Mesenchymal stem cell (in vitro differentiated cells and primary cell): ENCODE measurements at regions not wholly inside any gene's neighbourhood (a gene's known extent, or its start where the extent isn't known, plus 50 kb on each side); places are given as distances from the start of the nearest gene placed in this dataset.
A peak's percentile ranks its signal among the peaks of the same experiment; 100 is the strongest.

Experiments
- DNase-seq: peaks from one replicate; pipeline ENCODE4 v3.0.0-alpha.2; 2013
- H2AFZ ChIP-seq: one replicate; pipeline ENCODE4 v1.6.1; 2013; ENCODE audit warnings: low read depth, mild to moderate bottlenecking, control low read depth, inconsistent platforms, low read length, moderate library complexity
- H2AK5ac ChIP-seq: 2 replicates; pipeline ENCODE4 v1.6.1; 2013; ENCODE audit warnings: low read length, moderate library complexity, mild to moderate bottlenecking, inconsistent platforms; ENCODE audit not compliant: severe bottlenecking
- H2BK120ac ChIP-seq: one replicate; pipeline ENCODE4 v1.6.1; 2013; ENCODE audit warnings: low read depth, mild to moderate bottlenecking, inconsistent platforms, low read length, moderate library complexity
- H2BK12ac ChIP-seq, 2 experiments: one replicate each; pipeline ENCODE4 v1.6.1; 2013; ENCODE audit warnings: inconsistent platforms in 2 of 2, low read length in 2 of 2, mild to moderate bottlenecking in 2 of 2, moderate library complexity in 2 of 2, control low read depth in 1 of 2
- H2BK15ac ChIP-seq: one replicate; pipeline ENCODE4 v1.6.1; 2013; ENCODE audit warnings: mild to moderate bottlenecking, low read depth, inconsistent platforms; ENCODE audit not compliant: poor library complexity, severe bottlenecking
- H2BK5ac ChIP-seq: 2 replicates; pipeline ENCODE4 v1.6.1; 2013; ENCODE audit warnings: low read depth, mild to moderate bottlenecking, low read length, control low read depth, inconsistent platforms; ENCODE audit not compliant: poor library complexity, severe bottlenecking
- H3K14ac ChIP-seq, 2 experiments: one replicate each; pipeline ENCODE4 v1.6.1; 2013; ENCODE audit warnings: inconsistent platforms in 2 of 2, low read length in 2 of 2, control low read depth in 1 of 2, mild to moderate bottlenecking in 1 of 2, moderate library complexity in 1 of 2
- H3K18ac ChIP-seq, 2 experiments: one replicate each; pipeline ENCODE4 v1.6.1; 2013; ENCODE audit warnings: inconsistent platforms in 2 of 2, low read length in 2 of 2, control low read depth in 1 of 2, low read depth in 1 of 2, mild to moderate bottlenecking in 1 of 2
- H3K23ac ChIP-seq, 2 experiments: one replicate each; pipeline ENCODE4 v1.6.1; 2013; ENCODE audit warnings: inconsistent platforms in 2 of 2, low read length in 2 of 2, mild to moderate bottlenecking in 2 of 2, moderate library complexity in 2 of 2, control low read depth in 1 of 2
- H3K27ac ChIP-seq: 2 replicates; pipeline ENCODE4 v1.5.1; 2013; ENCODE audit warnings: mild to moderate bottlenecking, moderate library complexity, low read length, control low read depth, inconsistent platforms; ENCODE audit not compliant: poor library complexity, severe bottlenecking
- H3K27me3 ChIP-seq, 2 experiments: 2 replicates each; pipeline versions ENCODE4 v1.6.1 to v1.7.0; 2013; ENCODE audit warnings: low read length in 2 of 2, mild to moderate bottlenecking in 2 of 2, moderate library complexity in 2 of 2, control low read depth in 1 of 2, inconsistent platforms in 1 of 2; ENCODE audit not compliant: control insufficient read depth in 1 of 2, insufficient read depth in 1 of 2
- H3K36me3 ChIP-seq, 2 experiments: 2 replicates each; pipeline versions ENCODE4 v1.6.1 to v1.7.0; 2013; ENCODE audit warnings: low read length in 2 of 2, control low read depth in 1 of 2, inconsistent platforms in 1 of 2, low read depth in 1 of 2, mild to moderate bottlenecking in 1 of 2; ENCODE audit not compliant: insufficient read depth in 2 of 2, control insufficient read depth in 1 of 2
- H3K4ac ChIP-seq, 2 experiments: one replicate each; pipeline ENCODE4 v1.6.1; 2013; ENCODE audit warnings: inconsistent platforms in 2 of 2, low read length in 2 of 2, mild to moderate bottlenecking in 2 of 2, moderate library complexity in 2 of 2, control low read depth in 1 of 2, low read depth in 1 of 2
- H3K4me1 ChIP-seq: 2 replicates; pipeline ENCODE4 v1.6.1; 2013; ENCODE audit warnings: low read depth, low read length, control low read depth; ENCODE audit not compliant: control insufficient read depth, insufficient read depth
- H3K4me2 ChIP-seq: 2 replicates; pipeline ENCODE4 v1.6.1; 2013; ENCODE audit warnings: low read length, mild to moderate bottlenecking, inconsistent platforms; ENCODE audit not compliant: poor library complexity, severe bottlenecking
- H3K4me3 ChIP-seq, 2 experiments: 2 replicates each; pipeline versions ENCODE4 v1.5.1 to v1.7.0; 2013; ENCODE audit warnings: low read length in 2 of 2, mild to moderate bottlenecking in 2 of 2, control low read depth in 1 of 2, low read depth in 1 of 2; ENCODE audit not compliant: insufficient read depth in 1 of 2
- H3K79me1 ChIP-seq: replicated peaks from 2 replicates; pipeline ENCODE4 v1.6.1; 2013; ENCODE audit warnings: mild to moderate bottlenecking, control low read depth, low read length, inconsistent platforms; ENCODE audit not compliant: poor library complexity, severe bottlenecking
- H3K9ac ChIP-seq: 2 replicates; pipeline ENCODE4 v1.7.0; 2013; ENCODE audit warnings: mild to moderate bottlenecking, low read length, moderate library complexity
- H3K9me3 ChIP-seq: 2 replicates; pipeline ENCODE4 v1.7.0; 2013; ENCODE audit warnings: mild to moderate bottlenecking, low read length; ENCODE audit not compliant: control insufficient read depth
- H4K8ac ChIP-seq: one replicate; pipeline ENCODE4 v1.6.1; 2013; ENCODE audit warnings: inconsistent platforms, mild to moderate bottlenecking, low read length, moderate library complexity
- H4K91ac ChIP-seq: one replicate; pipeline ENCODE4 v1.6.1; 2013; ENCODE audit warnings: mild to moderate bottlenecking, low read length, inconsistent platforms
- WGBS: methylation state at CpG from one replicate; pipeline ENCODE4 v1.1.7; 2013; ENCODE audit warnings: mixed read lengths; 5-methylcytosine and 5-hydroxymethylcytosine counted together

- peak overlapping the region; percentile 76 to 92 for H3K4ac ChIP-seq
- peaks cover 0 to 13% of the 10 kb centered on the region in 2 experiments for H3K36me3 ChIP-seq
- peak overlapping the region; percentile 58 for H2BK5ac ChIP-seq
- H3K4me2 ChIP-seq: peak overlapping the region; percentile 85
- peak overlapping the region; percentile 93 to 95 for H2BK12ac ChIP-seq
- H3K9me3 ChIP-seq: no peaks in the 10 kb centered on the region
- peak overlapping the region in 1 of 2 experiments; percentile 37 for H3K14ac ChIP-seq
- H3K18ac ChIP-seq: peak overlapping the region; percentile 72 to 98
- no peaks in the 10 kb centered on the region for H3K27me3 ChIP-seq
- peak overlapping the region; percentile 59 to 63 for H3K4me3 ChIP-seq
- H2BK15ac ChIP-seq: peak overlapping the region; percentile 99
- H2AFZ ChIP-seq: no peak overlapping the region
- H4K8ac ChIP-seq: peak overlapping the region; percentile 92
- peaks cover 58% of the 10 kb centered on the region for H3K4me1 ChIP-seq
- peak overlapping the region; percentile 96 for H2BK120ac ChIP-seq
- WGBS: 27% methylated on average over 17 of the region's 20 CpGs
- DNase-seq: peak; percentile 67
- peak overlapping the region; percentile 78 for H2AK5ac ChIP-seq
- peak overlapping the region; percentile 62 for H3K9ac ChIP-seq
- H3K79me1 ChIP-seq: peaks cover 38% of the 10 kb centered on the region
- no peak overlapping the region for H3K23ac ChIP-seq
- peak overlapping the region; percentile 65 for H3K27ac ChIP-seq
- peak overlapping the region; percentile 98 for H4K91ac ChIP-seq
Measured at GRCh38 chr16:85235991-85236817, 123.9 kb upstream of the CIBAR2 start.

- no peak overlapping the region for H2AFZ ChIP-seq
- 43% methylated on average over 5 of the region's 5 CpGs for WGBS
- no peak overlapping the region for H2BK15ac ChIP-seq
- H3K9ac ChIP-seq: no peak overlapping the region
- DNase-seq: peak; percentile 75
- peaks cover 60% of the 10 kb centered on the region for H3K4me1 ChIP-seq
- no peak overlapping the region for H3K14ac ChIP-seq
- H3K23ac ChIP-seq: no peak overlapping the region
- no peaks in the 10 kb centered on the region for H3K9me3 ChIP-seq
- H4K91ac ChIP-seq: no peak overlapping the region
- H3K4ac ChIP-seq: peak overlapping the region in 1 of 2 experiments; percentile 55
- H4K8ac ChIP-seq: no peak overlapping the region
- H2BK5ac ChIP-seq: no peak overlapping the region
- H3K36me3 ChIP-seq: peaks cover 0 to 13% of the 10 kb centered on the region in 2 experiments
- no peaks in the 10 kb centered on the region for H3K27me3 ChIP-seq
- peak overlapping the region; percentile 78 for H2AK5ac ChIP-seq
- no peak overlapping the region for H2BK120ac ChIP-seq
- peak overlapping the region; percentile 93 to 95 for H2BK12ac ChIP-seq
- H3K27ac ChIP-seq: no peak overlapping the region
- peaks cover 33% of the 10 kb centered on the region for H3K79me1 ChIP-seq
- no peak overlapping the region for H3K4me2 ChIP-seq
- peak overlapping the region; percentile 67 to 72 for H3K18ac ChIP-seq
- no peak overlapping the region for H3K4me3 ChIP-seq
Measured at GRCh38 chr16:85236818-85237150, 124.5 kb upstream of the CIBAR2 start.

GRCh38 chr16:85237817-85238216 lies 125.5 kb upstream of the CIBAR2 start:
- H2AFZ ChIP-seq: no peak overlapping the region
- H3K79me1 ChIP-seq: peaks cover 27% of the 10 kb centered on the region
- peak overlapping the region; percentile 5 for H3K9ac ChIP-seq
- peak overlapping the region; percentile 86 for H4K8ac ChIP-seq
- H3K14ac ChIP-seq: peak overlapping the region in 1 of 2 experiments; percentile 58
- DNase-seq: no peak
- H3K27ac ChIP-seq: peak overlapping the region; percentile 43
- H4K91ac ChIP-seq: peak overlapping the region; percentile 91
- H3K4me1 ChIP-seq: peaks cover 62% of the 10 kb centered on the region
- H2BK12ac ChIP-seq: peak overlapping the region; percentile 96 to 98
- WGBS: 72% methylated on average over 6 of the region's 6 CpGs
- H3K18ac ChIP-seq: peak overlapping the region; percentile 81
- peak overlapping the region; percentile 68 for H2BK15ac ChIP-seq
- H3K23ac ChIP-seq: no peak overlapping the region
- no peaks in the 10 kb centered on the region for H3K9me3 ChIP-seq
- peaks cover 0 to 11% of the 10 kb centered on the region in 2 experiments for H3K36me3 ChIP-seq
- H2BK120ac ChIP-seq: peak overlapping the region; percentile 15
- no peak overlapping the region for H3K4me3 ChIP-seq
- peak overlapping the region in 1 of 2 experiments; percentile 88 for H3K4ac ChIP-seq
- H3K4me2 ChIP-seq: no peak overlapping the region
- peak overlapping the region; percentile 90 for H2AK5ac ChIP-seq
- H2BK5ac ChIP-seq: no peak overlapping the region
- H3K27me3 ChIP-seq: no peaks in the 10 kb centered on the region

GRCh38 chr16:85238233-85238647 lies 126.0 kb upstream of the CIBAR2 start:
- peak overlapping the region; percentile 67 for H2BK120ac ChIP-seq
- H3K23ac ChIP-seq: no peak overlapping the region
- peak overlapping the region; percentile 90 for H2AK5ac ChIP-seq
- peaks cover 0 to 8% of the 10 kb centered on the region in 2 experiments for H3K36me3 ChIP-seq
- H4K8ac ChIP-seq: peak overlapping the region; percentile 86
- no peaks in the 10 kb centered on the region for H3K27me3 ChIP-seq
- H3K4me1 ChIP-seq: peaks cover 62% of the 10 kb centered on the region
- peak overlapping the region; percentile 88 to 89 for H3K4ac ChIP-seq
- WGBS: 14% methylated on average over 17 of the region's 17 CpGs
- peak overlapping the region in 1 of 2 experiments; percentile 58 for H3K14ac ChIP-seq
- H3K79me1 ChIP-seq: peaks cover 25% of the 10 kb centered on the region
- no peak overlapping the region for H2BK5ac ChIP-seq
- peak overlapping the region; percentile 55 for H3K4me2 ChIP-seq
- peak overlapping the region; percentile 81 for H3K18ac ChIP-seq
- H3K27ac ChIP-seq: peak overlapping the region; percentile 50
- peak; percentile 83 for DNase-seq
- H3K9ac ChIP-seq: peak overlapping the region; percentile 5
- peak overlapping the region; percentile 68 for H2BK15ac ChIP-seq
- H4K91ac ChIP-seq: peak overlapping the region; percentile 91
- H2BK12ac ChIP-seq: peak overlapping the region; percentile 96 to 98
- no peak overlapping the region for H2AFZ ChIP-seq
- H3K9me3 ChIP-seq: no peaks in the 10 kb centered on the region
- H3K4me3 ChIP-seq: no peak overlapping the region
